Femur (tissue), 1 donor: ENCODE measurements at regions not wholly inside any gene's neighbourhood (a gene's known extent, or its start where the extent isn't known, plus 50 kb on each side); places are given as distances from the start of the nearest gene placed in this dataset.
"Not testable (repeated sequence)": the region's sequence is repeated elsewhere in the genome, so short reads cannot be mapped to it uniquely, and the experiment has no call there.

Source experiments
- DNase-seq: peaks from one replicate; pipeline ENCODE4 v3.0.0-alpha.2; 2017

GRCh38 chr7:82701949-82702348, 258.4 kb upstream of the CACNA2D1 start:
- no peak for DNase-seq

- DNase-seq: peak; percentile 35
Measured at GRCh38 chr7:82700741-82701140, 257.2 kb upstream of the CACNA2D1 start.

- no peak for DNase-seq
Measured at GRCh38 chr7:82699773-82700186, 256.2 kb upstream of the CACNA2D1 start.

- no peak for DNase-seq
Measured at GRCh38 chr7:82697897-82698296, 254.3 kb upstream of the CACNA2D1 start.

GRCh38 chr7:82696631-82697030, 253.1 kb upstream of the CACNA2D1 start:
- DNase-seq: no peak

GRCh38 chr7:82694022-82694421, 250.4 kb upstream of the CACNA2D1 start:
- DNase-seq: no peak

GRCh38 chr7:82690929-82691328, 247.4 kb upstream of the CACNA2D1 start:
- DNase-seq: no peak

GRCh38 chr7:82685214-82685613, 241.6 kb upstream of the CACNA2D1 start:
- DNase-seq: no peak

GRCh38 chr7:82678716-82679115, 235.1 kb upstream of the CACNA2D1 start:
- no peak for DNase-seq

GRCh38 chr7:82678259-82678658, 234.7 kb upstream of the CACNA2D1 start:
- DNase-seq: no peak

- DNase-seq: no peak
Measured at GRCh38 chr7:82677493-82677892, 233.9 kb upstream of the CACNA2D1 start.

GRCh38 chr7:82676777-82677463, 233.3 kb upstream of the CACNA2D1 start:
- DNase-seq: no peak

GRCh38 chr7:82675396-82675795, 231.8 kb upstream of the CACNA2D1 start:
- no peak for DNase-seq

- DNase-seq: no peak
Measured at GRCh38 chr7:82674268-82674667, 230.7 kb upstream of the CACNA2D1 start.

- DNase-seq: no peak
Measured at GRCh38 chr7:82672078-82672477, 228.5 kb upstream of the CACNA2D1 start.

- DNase-seq: no peak
Measured at GRCh38 chr7:82669141-82669540, 225.6 kb upstream of the CACNA2D1 start.

GRCh38 chr7:82668676-82669075, 225.1 kb upstream of the CACNA2D1 start:
- no peak for DNase-seq

GRCh38 chr7:82665966-82666507, 222.5 kb upstream of the CACNA2D1 start:
- DNase-seq: no peak

- DNase-seq: no peak
Measured at GRCh38 chr7:82655965-82656364, 212.4 kb upstream of the CACNA2D1 start.

- not testable (repeated sequence) for DNase-seq
Measured at GRCh38 chr7:82650095-82650494, 206.5 kb upstream of the CACNA2D1 start.

- DNase-seq: no peak
Measured at GRCh38 chr7:82633592-82633991, 190.0 kb upstream of the CACNA2D1 start.

- no peak for DNase-seq
Measured at GRCh38 chr7:82631998-82632397, 188.4 kb upstream of the CACNA2D1 start.

GRCh38 chr7:82629583-82629982, 186.0 kb upstream of the CACNA2D1 start:
- DNase-seq: no peak

GRCh38 chr7:82625377-82625776, 181.8 kb upstream of the CACNA2D1 start:
- no peak for DNase-seq

- no peak for DNase-seq
Measured at GRCh38 chr7:82624965-82625364, 181.4 kb upstream of the CACNA2D1 start.
